ENCODE measurements at regions not wholly inside any gene's neighbourhood (a gene's known extent, or its start where the extent isn't known, plus 50 kb on each side); places are given as distances from the start of the nearest gene placed in this dataset.

DNA sequence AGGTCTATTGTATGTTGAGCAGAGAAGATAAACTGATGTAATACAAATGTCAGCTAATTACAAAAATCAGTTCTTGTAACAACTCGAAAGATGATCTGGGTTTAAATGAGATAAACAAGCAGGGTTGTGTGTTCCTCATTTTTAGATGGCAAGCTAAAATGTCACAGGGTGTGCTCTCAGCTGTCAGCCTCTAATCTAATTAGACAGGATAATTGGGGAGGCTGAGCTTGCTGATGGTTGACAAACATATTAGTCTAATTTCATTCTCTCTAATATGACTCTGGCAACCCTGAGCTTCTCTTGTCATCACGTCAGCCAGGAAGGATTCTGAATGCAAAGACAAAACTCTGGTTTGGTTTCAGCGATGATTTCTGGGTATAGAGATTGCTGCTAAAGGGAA, 335.3 kb upstream of the KAZN start:
- TF ChIP-seq MYC (IDR thresholded peaks at IDR 0.05; ENCODE audit: low read depth, low read length), result no peak
- no peak for TF ChIP-seq GATA2 (IDR thresholded peaks at IDR 0.05; ENCODE audit: insufficient read depth, insufficient read length, low read depth, low read length)
- TF ChIP-seq JUN (IDR thresholded peaks at IDR 0.05; ENCODE audit: borderline replicate concordance, insufficient read depth, insufficient read length, low read depth), result no peak
- ChIA-PET POLR2A (no interaction called here), CTCF (no interaction called here)
- no peaks in the 10 kb centered on the region for H3K27me3 ChIP-seq (ENCODE audit: control insufficient read depth in 2 of 2, insufficient read depth in 2 of 2, low read length in 2 of 2)
- H3K36me3 ChIP-seq (ENCODE audit: control insufficient read depth in 2 of 2, extremely low read depth in 1 of 2, insufficient read depth in 2 of 2, low read length in 2 of 2), result no peaks in the 10 kb centered on the region
- H3K9ac ChIP-seq (replicated peaks; ENCODE audit: extremely low read depth, insufficient read depth, low read length), result no peak overlapping the region
- FAIRE-seq, result no peak
- H3K4me1 ChIP-seq (ENCODE audit: control insufficient read depth, extremely low read depth, insufficient read depth, low read length), result no peaks in the 10 kb centered on the region
- no peak overlapping the region for H3K4me2 ChIP-seq (ENCODE audit: insufficient read depth, low read length)
- H4K20me1 ChIP-seq (replicated peaks; ENCODE audit: control insufficient read depth, extremely low read depth, insufficient read depth, low read length), result no peaks in the 10 kb centered on the region
- no peaks in the 10 kb centered on the region for H3K79me2 ChIP-seq (ENCODE audit: control insufficient read depth, insufficient read depth, low read length)
- BruUV-seq (replicated peaks), result no TSS peak
- no peak overlapping the region for H3K4me3 ChIP-seq (replicated peaks in 1 of 3; ENCODE audit: insufficient read depth in 1 of 3, low read depth in 1 of 3, low read length in 3 of 3)
- H3K9me1 ChIP-seq (replicated peaks; ENCODE audit: control insufficient read depth, extremely low read depth, insufficient read depth, low read length), result no peaks in the 10 kb centered on the region
- intact Hi-C loops (cut with micrococcal nuclease), result no loop called here
- no peak overlapping the region for H2AFZ ChIP-seq (ENCODE audit: low read depth, low read length)
- peaks cover 4% of the 10 kb centered on the region for H3K9me3 ChIP-seq (replicated peaks; ENCODE audit: control insufficient read depth, insufficient read depth, low read length)
- dilution Hi-C loops (cut with MboI; ENCODE audit: extremely low pct_ligation_motif_present, low sequenced_read_pairs), result no loop called here
- no peak overlapping the region for H3K27ac ChIP-seq (ENCODE audit: insufficient read depth, low read depth, low read length)
- DNase-seq (ENCODE audit: low read depth, low spot score), result no peak

DNA sequence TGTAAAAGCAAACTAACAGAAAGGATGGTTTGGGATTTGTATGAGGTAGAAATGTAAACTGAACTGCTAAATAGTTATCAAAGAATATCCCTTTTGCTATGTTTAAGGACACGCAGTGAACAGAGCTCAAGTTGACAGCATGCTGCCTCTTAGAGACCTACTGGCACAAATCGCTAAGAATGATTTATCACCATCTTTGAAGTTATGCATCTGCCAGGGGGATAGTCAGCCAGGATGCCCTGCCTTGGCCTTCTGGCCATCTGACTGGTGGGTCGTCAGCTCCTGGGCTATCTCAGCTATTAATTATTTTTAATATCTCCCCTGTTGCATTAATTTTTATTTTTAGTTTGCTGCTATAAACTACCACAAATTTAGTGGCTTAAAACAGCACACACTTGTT, 334.8 kb upstream of the KAZN start:
- Histone ChIP-seq H3K4me3 (replicated peaks in 1 of 3; ENCODE audit: insufficient read depth in 1 of 3, low read depth in 1 of 3, low read length in 3 of 3) (no peak overlapping the region), H3K36me3 (ENCODE audit: control insufficient read depth in 2 of 2, extremely low read depth in 1 of 2, insufficient read depth in 2 of 2, low read length in 2 of 2) (no peaks in the 10 kb centered on the region), H3K9ac (replicated peaks; ENCODE audit: extremely low read depth, insufficient read depth, low read length) (no peak overlapping the region), H3K4me2 (ENCODE audit: insufficient read depth, low read length) (no peak overlapping the region), H3K9me1 (replicated peaks; ENCODE audit: control insufficient read depth, extremely low read depth, insufficient read depth, low read length) (no peaks in the 10 kb centered on the region), H3K27ac (ENCODE audit: insufficient read depth, low read depth, low read length) (no peak overlapping the region), H2AFZ (ENCODE audit: low read depth, low read length) (no peak overlapping the region), H4K20me1 (replicated peaks; ENCODE audit: control insufficient read depth, extremely low read depth, insufficient read depth, low read length) (no peaks in the 10 kb centered on the region), H3K9me3 (replicated peaks; ENCODE audit: control insufficient read depth, insufficient read depth, low read length) (peaks cover 4% of the 10 kb centered on the region), H3K27me3 (ENCODE audit: control insufficient read depth in 2 of 2, insufficient read depth in 2 of 2, low read length in 2 of 2) (no peaks in the 10 kb centered on the region), H3K79me2 (ENCODE audit: control insufficient read depth, insufficient read depth, low read length) (no peaks in the 10 kb centered on the region), H3K4me1 (ENCODE audit: control insufficient read depth, extremely low read depth, insufficient read depth, low read length) (no peaks in the 10 kb centered on the region)
- TF ChIP-seq, protein P1, sequence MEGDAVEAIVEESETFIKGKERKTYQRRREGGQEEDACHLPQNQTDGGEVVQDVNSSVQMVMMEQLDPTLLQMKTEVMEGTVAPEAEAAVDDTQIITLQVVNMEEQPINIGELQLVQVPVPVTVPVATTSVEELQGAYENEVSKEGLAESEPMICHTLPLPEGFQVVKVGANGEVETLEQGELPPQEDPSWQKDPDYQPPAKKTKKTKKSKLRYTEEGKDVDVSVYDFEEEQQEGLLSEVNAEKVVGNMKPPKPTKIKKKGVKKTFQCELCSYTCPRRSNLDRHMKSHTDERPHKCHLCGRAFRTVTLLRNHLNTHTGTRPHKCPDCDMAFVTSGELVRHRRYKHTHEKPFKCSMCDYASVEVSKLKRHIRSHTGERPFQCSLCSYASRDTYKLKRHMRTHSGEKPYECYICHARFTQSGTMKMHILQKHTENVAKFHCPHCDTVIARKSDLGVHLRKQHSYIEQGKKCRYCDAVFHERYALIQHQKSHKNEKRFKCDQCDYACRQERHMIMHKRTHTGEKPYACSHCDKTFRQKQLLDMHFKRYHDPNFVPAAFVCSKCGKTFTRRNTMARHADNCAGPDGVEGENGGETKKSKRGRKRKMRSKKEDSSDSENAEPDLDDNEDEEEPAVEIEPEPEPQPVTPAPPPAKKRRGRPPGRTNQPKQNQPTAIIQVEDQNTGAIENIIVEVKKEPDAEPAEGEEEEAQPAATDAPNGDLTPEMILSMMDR (IDR thresholded peaks at IDR 0.05; ENCODE audit: extremely low read depth in 1 of 2, insufficient read depth in 1 of 2, low read depth in 1 of 2, low read length in 2 of 2), result no peak
- TF ChIP-seq GATA2 (IDR thresholded peaks at IDR 0.05; ENCODE audit: insufficient read depth, insufficient read length, low read depth, low read length), result no peak
- TF ChIP-seq, protein P2, sequence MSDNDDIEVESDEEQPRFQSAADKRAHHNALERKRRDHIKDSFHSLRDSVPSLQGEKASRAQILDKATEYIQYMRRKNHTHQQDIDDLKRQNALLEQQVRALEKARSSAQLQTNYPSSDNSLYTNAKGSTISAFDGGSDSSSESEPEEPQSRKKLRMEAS (IDR thresholded peaks at IDR 0.05; ENCODE audit: insufficient read depth, insufficient read length), result no peak
- TF ChIP-seq MYC (IDR thresholded peaks at IDR 0.05; ENCODE audit: low read depth, low read length), result no peak
- no peak for TF ChIP-seq JUN (IDR thresholded peaks at IDR 0.05; ENCODE audit: borderline replicate concordance, insufficient read depth, insufficient read length, low read depth)
- TF ChIP-seq EZH2 (IDR thresholded peaks at IDR 0.05; ENCODE audit: borderline replicate concordance, low read depth, low read length, severe bottlenecking), result no peak
- TF ChIP-seq POLR2AphosphoS5 (IDR thresholded peaks at IDR 0.05; ENCODE audit: insufficient read depth, low read depth, low read length), result no peak
- TF ChIP-seq POLR2A (IDR thresholded peaks at IDR 0.05; ENCODE audit: low read depth, low read length), result no peak
- no TSS peak for BruUV-seq (replicated peaks)
- FAIRE-seq (no peak), DNase-seq (ENCODE audit: low read depth, low spot score) (no peak)
- CTCF ChIA-PET, result no interaction called here
- dilution Hi-C loops (cut with MboI; ENCODE audit: extremely low pct_ligation_motif_present, low sequenced_read_pairs) (no loop called here), intact Hi-C loops (cut with micrococcal nuclease) (no loop called here)
- POLR2A ChIA-PET, result no interaction called here
